ENCODE measurements at regions not wholly inside any gene's neighbourhood (a gene's known extent, or its start where the extent isn't known, plus 50 kb on each side); places are given as distances from the start of the nearest gene placed in this dataset.

DNA sequence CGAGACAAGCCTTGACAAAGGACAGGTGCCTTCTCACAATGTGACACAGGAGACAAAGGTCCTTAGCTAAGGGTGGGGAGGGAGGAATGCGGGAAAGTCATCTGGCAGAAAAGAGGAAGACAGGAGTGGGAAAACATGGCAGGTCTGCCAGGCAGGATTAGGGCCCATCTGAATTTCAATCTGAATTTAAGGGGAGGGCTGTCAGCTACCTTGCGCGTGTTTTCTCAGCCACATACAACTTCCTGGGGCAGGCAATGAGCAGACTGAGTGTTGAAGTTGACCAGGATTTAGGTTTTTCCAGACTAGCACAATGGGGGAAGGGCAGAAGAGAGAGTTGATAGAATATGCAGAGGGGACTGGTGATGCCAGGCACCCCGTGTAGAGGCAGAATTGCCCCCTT, 66.7 kb upstream of the LARGE1 start:
- TF ChIP-seq CTCF (IDR thresholded peaks at IDR 0.05) (no peak), ZNF138 (CRISPR knock-in tag; conservative IDR thresholded peaks at IDR 0.05) (no peak), CREB1 (CRISPR knock-in tag; IDR thresholded peaks at IDR 0.05) (no peak), AFF4 (CRISPR knock-in tag; IDR thresholded peaks at IDR 0.05; ENCODE audit: borderline replicate concordance) (no peak), ESRRA (CRISPR knock-in tag; IDR thresholded peaks at IDR 0.05; ENCODE audit: borderline replicate concordance) (no peak), FOXK1 (CRISPR knock-in tag; IDR thresholded peaks at IDR 0.05) (no peak), TEAD1 (CRISPR knock-in tag; IDR thresholded peaks at IDR 0.05) (no peak), ZNF232 (CRISPR knock-in tag; IDR thresholded peaks at IDR 0.05) (no peak), SMAD3 (CRISPR knock-in tag; IDR thresholded peaks at IDR 0.05; ENCODE audit: borderline replicate concordance) (no peak)

Measured in WTC11 (cell line).